ENCODE measurements at regions not wholly inside any gene's neighbourhood (a gene's known extent, or its start where the extent isn't known, plus 50 kb on each side); places are given as distances from the start of the nearest gene placed in this dataset.

DNA sequence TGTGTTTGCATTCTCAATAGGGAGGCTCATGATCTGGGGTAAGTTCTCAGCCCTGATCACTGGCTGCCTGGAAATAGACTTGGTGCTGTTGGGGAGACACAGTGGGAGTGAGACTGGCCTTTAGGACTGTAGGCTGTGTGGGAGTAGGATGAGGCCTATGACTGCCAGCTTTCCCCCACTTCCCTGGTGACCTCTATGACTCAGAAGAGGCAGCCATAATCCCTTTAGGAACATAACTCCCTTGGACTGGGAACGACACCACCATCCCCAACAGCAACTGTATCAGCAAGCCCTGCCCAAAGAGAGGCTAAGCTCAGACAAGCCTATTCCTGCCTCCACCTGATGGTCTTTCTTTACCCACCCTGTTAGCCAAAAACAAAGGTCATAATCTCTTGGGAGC is 91.3 kb downstream of the SUCNR1 start:
- TF ChIP-seq, protein P1, sequence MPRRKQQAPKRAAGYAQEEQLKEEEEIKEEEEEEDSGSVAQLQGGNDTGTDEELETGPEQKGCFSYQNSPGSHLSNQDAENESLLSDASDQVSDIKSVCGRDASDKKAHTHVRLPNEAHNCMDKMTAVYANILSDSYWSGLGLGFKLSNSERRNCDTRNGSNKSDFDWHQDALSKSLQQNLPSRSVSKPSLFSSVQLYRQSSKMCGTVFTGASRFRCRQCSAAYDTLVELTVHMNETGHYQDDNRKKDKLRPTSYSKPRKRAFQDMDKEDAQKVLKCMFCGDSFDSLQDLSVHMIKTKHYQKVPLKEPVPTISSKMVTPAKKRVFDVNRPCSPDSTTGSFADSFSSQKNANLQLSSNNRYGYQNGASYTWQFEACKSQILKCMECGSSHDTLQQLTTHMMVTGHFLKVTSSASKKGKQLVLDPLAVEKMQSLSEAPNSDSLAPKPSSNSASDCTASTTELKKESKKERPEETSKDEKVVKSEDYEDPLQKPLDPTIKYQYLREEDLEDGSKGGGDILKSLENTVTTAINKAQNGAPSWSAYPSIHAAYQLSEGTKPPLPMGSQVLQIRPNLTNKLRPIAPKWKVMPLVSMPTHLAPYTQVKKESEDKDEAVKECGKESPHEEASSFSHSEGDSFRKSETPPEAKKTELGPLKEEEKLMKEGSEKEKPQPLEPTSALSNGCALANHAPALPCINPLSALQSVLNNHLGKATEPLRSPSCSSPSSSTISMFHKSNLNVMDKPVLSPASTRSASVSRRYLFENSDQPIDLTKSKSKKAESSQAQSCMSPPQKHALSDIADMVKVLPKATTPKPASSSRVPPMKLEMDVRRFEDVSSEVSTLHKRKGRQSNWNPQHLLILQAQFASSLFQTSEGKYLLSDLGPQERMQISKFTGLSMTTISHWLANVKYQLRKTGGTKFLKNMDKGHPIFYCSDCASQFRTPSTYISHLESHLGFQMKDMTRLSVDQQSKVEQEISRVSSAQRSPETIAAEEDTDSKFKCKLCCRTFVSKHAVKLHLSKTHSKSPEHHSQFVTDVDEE (CRISPR knock-in tag; IDR thresholded peaks at IDR 0.05) = no peak
- TF ChIP-seq, protein P2, sequence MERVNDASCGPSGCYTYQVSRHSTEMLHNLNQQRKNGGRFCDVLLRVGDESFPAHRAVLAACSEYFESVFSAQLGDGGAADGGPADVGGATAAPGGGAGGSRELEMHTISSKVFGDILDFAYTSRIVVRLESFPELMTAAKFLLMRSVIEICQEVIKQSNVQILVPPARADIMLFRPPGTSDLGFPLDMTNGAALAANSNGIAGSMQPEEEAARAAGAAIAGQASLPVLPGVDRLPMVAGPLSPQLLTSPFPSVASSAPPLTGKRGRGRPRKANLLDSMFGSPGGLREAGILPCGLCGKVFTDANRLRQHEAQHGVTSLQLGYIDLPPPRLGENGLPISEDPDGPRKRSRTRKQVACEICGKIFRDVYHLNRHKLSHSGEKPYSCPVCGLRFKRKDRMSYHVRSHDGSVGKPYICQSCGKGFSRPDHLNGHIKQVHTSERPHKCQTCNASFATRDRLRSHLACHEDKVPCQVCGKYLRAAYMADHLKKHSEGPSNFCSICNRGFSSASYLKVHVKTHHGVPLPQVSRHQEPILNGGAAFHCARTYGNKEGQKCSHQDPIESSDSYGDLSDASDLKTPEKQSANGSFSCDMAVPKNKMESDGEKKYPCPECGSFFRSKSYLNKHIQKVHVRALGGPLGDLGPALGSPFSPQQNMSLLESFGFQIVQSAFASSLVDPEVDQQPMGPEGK (CRISPR knock-in tag; IDR thresholded peaks at IDR 0.05; ENCODE audit: borderline replicate concordance) = no peak
- TF ChIP-seq, protein P3, sequence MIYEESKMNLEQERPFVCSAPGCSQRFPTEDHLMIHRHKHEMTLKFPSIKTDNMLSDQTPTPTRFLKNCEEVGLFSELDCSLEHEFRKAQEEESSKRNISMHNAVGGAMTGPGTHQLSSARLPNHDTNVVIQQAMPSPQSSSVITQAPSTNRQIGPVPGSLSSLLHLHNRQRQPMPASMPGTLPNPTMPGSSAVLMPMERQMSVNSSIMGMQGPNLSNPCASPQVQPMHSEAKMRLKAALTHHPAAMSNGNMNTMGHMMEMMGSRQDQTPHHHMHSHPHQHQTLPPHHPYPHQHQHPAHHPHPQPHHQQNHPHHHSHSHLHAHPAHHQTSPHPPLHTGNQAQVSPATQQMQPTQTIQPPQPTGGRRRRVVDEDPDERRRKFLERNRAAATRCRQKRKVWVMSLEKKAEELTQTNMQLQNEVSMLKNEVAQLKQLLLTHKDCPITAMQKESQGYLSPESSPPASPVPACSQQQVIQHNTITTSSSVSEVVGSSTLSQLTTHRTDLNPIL (CRISPR knock-in tag; IDR thresholded peaks at IDR 0.05; ENCODE audit: low read depth) = no peak
- no peak for TF ChIP-seq ISL1 (CRISPR knock-in tag; IDR thresholded peaks at IDR 0.05)
- TF ChIP-seq ZC3H10 (CRISPR knock-in tag; IDR thresholded peaks at IDR 0.05) = no peak
- TF ChIP-seq, protein P4, sequence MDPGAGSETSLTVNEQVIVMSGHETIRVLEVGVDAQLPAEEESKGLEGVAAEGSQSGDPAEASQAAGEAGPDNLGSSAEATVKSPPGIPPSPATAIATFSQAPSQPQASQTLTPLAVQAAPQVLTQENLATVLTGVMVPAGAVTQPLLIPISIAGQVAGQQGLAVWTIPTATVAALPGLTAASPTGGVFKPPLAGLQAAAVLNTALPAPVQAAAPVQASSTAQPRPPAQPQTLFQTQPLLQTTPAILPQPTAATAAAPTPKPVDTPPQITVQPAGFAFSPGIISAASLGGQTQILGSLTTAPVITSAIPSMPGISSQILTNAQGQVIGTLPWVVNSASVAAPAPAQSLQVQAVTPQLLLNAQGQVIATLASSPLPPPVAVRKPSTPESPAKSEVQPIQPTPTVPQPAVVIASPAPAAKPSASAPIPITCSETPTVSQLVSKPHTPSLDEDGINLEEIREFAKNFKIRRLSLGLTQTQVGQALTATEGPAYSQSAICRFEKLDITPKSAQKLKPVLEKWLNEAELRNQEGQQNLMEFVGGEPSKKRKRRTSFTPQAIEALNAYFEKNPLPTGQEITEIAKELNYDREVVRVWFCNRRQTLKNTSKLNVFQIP (CRISPR knock-in tag; IDR thresholded peaks at IDR 0.05; ENCODE audit: borderline replicate concordance, low read depth) = no peak
- no peak for TF ChIP-seq ZNF70 (CRISPR knock-in tag; IDR thresholded peaks at IDR 0.05)
